Tibial nerve (tissue), 4 donors: ENCODE measurements at regions not wholly inside any gene's neighbourhood (a gene's known extent, or its start where the extent isn't known, plus 50 kb on each side); places are given as distances from the start of the nearest gene placed in this dataset.

Experiments
- CTCF ChIP-seq, 5 experiments: fragments of 200-600 bp in 3 of 5; fragments of 450-650 bp in 2 of 5; sonication (generic) in 3 of 5; IDR thresholded peaks; one replicate each; pipeline ENCODE4 v1.5.1; 2016 to 2019; ENCODE audit warnings: antibody characterized with exemption in 5 of 5, mild to moderate bottlenecking in 3 of 5, moderate library complexity in 2 of 5
- EP300 ChIP-seq, 2 donors: sonication (generic); formaldehyde crosslinking; IDR thresholded peaks; one replicate each; pipeline ENCODE4 v1.6.1; 2017; ENCODE audit warnings: antibody characterized with exemption in 2 of 2, mild to moderate bottlenecking in 1 of 2
- POLR2A ChIP-seq, 2 donors: fragments of 450-650 bp; IDR thresholded peaks; one replicate each; pipeline ENCODE4 v1.6.1; 2017; ENCODE audit warnings: antibody characterized with exemption in 2 of 2, mild to moderate bottlenecking in 2 of 2, moderate library complexity in 2 of 2

- no peak for TF ChIP-seq CTCF (IDR thresholded peaks at IDR 0.05)
- no peak for TF ChIP-seq POLR2A (IDR thresholded peaks at IDR 0.05)
- no peak for TF ChIP-seq EP300 (IDR thresholded peaks at IDR 0.05)
These were observed 90.3 kb upstream of the LYZL2 start for GRCh38 chr10:30719832-30720231.
